Uterus (tissue), 3 donors: ENCODE measurements at regions not wholly inside any gene's neighbourhood (a gene's known extent, or its start where the extent isn't known, plus 50 kb on each side); places are given as distances from the start of the nearest gene placed in this dataset.

Source experiments
- DNase-seq, 2 donors: peaks; one replicate each; pipeline ENCODE4 v3.0.0-alpha.2; 2019 to 2020
- H3K27ac ChIP-seq, 2 donors: fragments of 200-600 bp; sonication (generic); 1 replicate in 1 of 2; 2 replicates in 1 of 2; pipeline ENCODE4 v1.5.1; 2016 to 2018
- H3K27me3 ChIP-seq, 2 donors: fragments of 200-600 bp; sonication (generic); one replicate each; pipeline ENCODE4 v1.5.1; 2018 to 2019; ENCODE audit warnings: control low read depth in 1 of 2
- H3K36me3 ChIP-seq, 2 donors: fragments of 200-600 bp; sonication (generic); one replicate each; pipeline ENCODE4 v1.5.1; 2019; ENCODE audit warnings: control low read depth in 1 of 2
- H3K4me1 ChIP-seq, 2 donors: fragments of 200-600 bp; sonication (generic); one replicate each; pipeline ENCODE4 v1.5.1; 2018 to 2019; ENCODE audit warnings: control low read depth in 1 of 2
- H3K4me3 ChIP-seq, 2 donors: fragments of 200-600 bp; sonication (generic); 1 replicate in 1 of 2; 2 replicates in 1 of 2; pipeline ENCODE4 v1.5.1; 2018 to 2019; ENCODE audit warnings: mild to moderate bottlenecking in 1 of 2
- H3K9me3 ChIP-seq, 2 donors: fragments of 200-600 bp; sonication (generic); one replicate each; pipeline ENCODE4 v1.5.1; 2019; ENCODE audit warnings: control low read depth in 1 of 2
- POLR2A ChIP-seq, 2 donors: fragments of 450-650 bp; IDR thresholded peaks; one replicate each; pipeline ENCODE4 v1.6.1; 2016; ENCODE audit warnings: antibody characterized with exemption in 2 of 2, mild to moderate bottlenecking in 1 of 2, moderate library complexity in 1 of 2
- intact Hi-C: fragments of 100-400 bp; cut with DNase I; formaldehyde crosslinking; loops from one replicate; pipeline ENCODE4 v1.15.1; 2023; ENCODE audit warnings: low total_unique reads
- TF ChIP-seq, protein P1 (sequence below), 4 experiments: fragments of 200-600 bp in 2 of 4; fragments of 450-650 bp in 2 of 4; sonication (generic) in 2 of 4; IDR thresholded peaks; one replicate each; pipeline ENCODE4 v1.5.1; 2016 to 2019; ENCODE audit warnings: antibody characterized with exemption in 4 of 4, mild to moderate bottlenecking in 2 of 4, moderate library complexity in 1 of 4
- donor health status: DM: yes; HTN: yes; CAD: no.

GRCh38 chr9:85215961-85216360 lies 525.8 kb downstream of the AGTPBP1 start:
- intact Hi-C loops, result no loop called here
- no peak overlapping the region for H3K27ac ChIP-seq
- H3K27me3 ChIP-seq, result no peaks in the 10 kb centered on the region
- no peaks in the 10 kb centered on the region for H3K9me3 ChIP-seq
- no peak for TF ChIP-seq POLR2A (IDR thresholded peaks at IDR 0.05)
- TF ChIP-seq, protein P1, sequence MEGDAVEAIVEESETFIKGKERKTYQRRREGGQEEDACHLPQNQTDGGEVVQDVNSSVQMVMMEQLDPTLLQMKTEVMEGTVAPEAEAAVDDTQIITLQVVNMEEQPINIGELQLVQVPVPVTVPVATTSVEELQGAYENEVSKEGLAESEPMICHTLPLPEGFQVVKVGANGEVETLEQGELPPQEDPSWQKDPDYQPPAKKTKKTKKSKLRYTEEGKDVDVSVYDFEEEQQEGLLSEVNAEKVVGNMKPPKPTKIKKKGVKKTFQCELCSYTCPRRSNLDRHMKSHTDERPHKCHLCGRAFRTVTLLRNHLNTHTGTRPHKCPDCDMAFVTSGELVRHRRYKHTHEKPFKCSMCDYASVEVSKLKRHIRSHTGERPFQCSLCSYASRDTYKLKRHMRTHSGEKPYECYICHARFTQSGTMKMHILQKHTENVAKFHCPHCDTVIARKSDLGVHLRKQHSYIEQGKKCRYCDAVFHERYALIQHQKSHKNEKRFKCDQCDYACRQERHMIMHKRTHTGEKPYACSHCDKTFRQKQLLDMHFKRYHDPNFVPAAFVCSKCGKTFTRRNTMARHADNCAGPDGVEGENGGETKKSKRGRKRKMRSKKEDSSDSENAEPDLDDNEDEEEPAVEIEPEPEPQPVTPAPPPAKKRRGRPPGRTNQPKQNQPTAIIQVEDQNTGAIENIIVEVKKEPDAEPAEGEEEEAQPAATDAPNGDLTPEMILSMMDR (IDR thresholded peaks at IDR 0.05), result no peak
- no peaks in the 10 kb centered on the region for H3K4me1 ChIP-seq
- no peak for DNase-seq
- no peaks in the 10 kb centered on the region for H3K36me3 ChIP-seq
- no peak overlapping the region for H3K4me3 ChIP-seq

GRCh38 chr9:85215416-85215815 lies 526.3 kb downstream of the AGTPBP1 start:
- no peaks in the 10 kb centered on the region for H3K4me1 ChIP-seq
- TF ChIP-seq, protein P1 (IDR thresholded peaks at IDR 0.05), result no peak
- TF ChIP-seq POLR2A (IDR thresholded peaks at IDR 0.05), result no peak
- intact Hi-C loops, result no loop called here

GRCh38 chr9:85213650-85214607 lies 527.8 kb downstream of the AGTPBP1 start:
- no peak overlapping the region for H3K4me3 ChIP-seq
- no peaks in the 10 kb centered on the region for H3K4me1 ChIP-seq
- H3K27me3 ChIP-seq, result no peaks in the 10 kb centered on the region
- no peaks in the 10 kb centered on the region for H3K9me3 ChIP-seq
- no peaks in the 10 kb centered on the region for H3K36me3 ChIP-seq
- no peak overlapping the region for H3K27ac ChIP-seq
- intact Hi-C loops, result no loop called here
- DNase-seq, result no peak
- TF ChIP-seq, protein P1 (IDR thresholded peaks at IDR 0.05), result no peak
- TF ChIP-seq POLR2A (IDR thresholded peaks at IDR 0.05), result no peak

More at GRCh38 chr9:85215416-85215815, 526.3 kb downstream of the AGTPBP1 start:
- H3K27me3 ChIP-seq, result no peaks in the 10 kb centered on the region
- H3K4me3 ChIP-seq, result no peak overlapping the region
- no peaks in the 10 kb centered on the region for H3K9me3 ChIP-seq
- DNase-seq, result no peak
- no peak overlapping the region for H3K27ac ChIP-seq
- H3K36me3 ChIP-seq, result no peaks in the 10 kb centered on the region

DNA sequence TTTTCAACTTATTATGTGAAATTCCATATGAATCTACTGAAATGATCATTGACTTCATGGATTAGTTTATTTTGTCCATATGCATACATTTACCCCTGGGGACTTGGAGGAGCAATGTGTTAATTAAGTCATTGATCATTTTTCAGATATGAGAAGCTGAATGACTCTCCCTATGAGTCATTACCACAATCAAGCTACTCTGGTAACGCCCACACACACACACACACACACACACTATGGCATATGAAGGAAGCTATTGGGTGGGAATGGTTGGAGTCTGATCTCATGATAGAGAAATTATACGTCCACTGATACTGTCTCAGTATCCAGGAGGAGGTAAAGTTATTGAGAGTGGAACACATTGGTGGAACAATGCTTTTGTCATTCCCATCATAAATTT lies 528.9 kb downstream of the AGTPBP1 start:
- no peaks in the 10 kb centered on the region for H3K4me1 ChIP-seq
- H3K36me3 ChIP-seq, result no peaks in the 10 kb centered on the region
- H3K4me3 ChIP-seq, result no peak overlapping the region
- no peak overlapping the region for H3K27ac ChIP-seq
- intact Hi-C loops, result no loop called here
- TF ChIP-seq, protein P1 (IDR thresholded peaks at IDR 0.05), result no peak
- TF ChIP-seq POLR2A (IDR thresholded peaks at IDR 0.05), result no peak
- H3K9me3 ChIP-seq, result no peaks in the 10 kb centered on the region
- no peak for DNase-seq
- H3K27me3 ChIP-seq, result no peaks in the 10 kb centered on the region

DNA sequence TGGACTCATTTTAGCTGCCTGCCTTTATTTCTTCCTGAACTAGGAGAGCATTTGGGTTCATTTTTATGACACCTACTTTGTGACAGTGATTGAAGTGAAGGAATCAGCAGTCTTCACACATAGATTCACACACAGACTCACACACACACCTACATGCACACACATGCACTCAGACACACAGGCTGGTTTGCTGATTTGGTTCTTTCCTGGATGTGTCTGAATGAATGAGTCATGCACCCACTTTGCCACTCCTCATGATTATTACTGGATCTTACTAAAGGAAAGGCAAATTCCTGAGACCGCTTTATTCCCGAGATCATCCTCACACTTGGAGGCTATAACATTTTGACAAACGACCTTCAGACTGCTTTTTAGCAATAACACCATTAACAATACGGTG lies 529.5 kb downstream of the AGTPBP1 start:
- H3K36me3 ChIP-seq, result no peaks in the 10 kb centered on the region
- no peak for DNase-seq
- intact Hi-C loops, result no loop called here
- TF ChIP-seq, protein P1 (IDR thresholded peaks at IDR 0.05), result no peak
- no peak for TF ChIP-seq POLR2A (IDR thresholded peaks at IDR 0.05)
- H3K9me3 ChIP-seq, result no peaks in the 10 kb centered on the region
- no peak overlapping the region for H3K27ac ChIP-seq
- no peak overlapping the region for H3K4me3 ChIP-seq
- H3K4me1 ChIP-seq, result no peaks in the 10 kb centered on the region
- H3K27me3 ChIP-seq, result no peaks in the 10 kb centered on the region
